GM18873 (cell line): ENCODE measurements at regions not wholly inside any gene's neighbourhood (a gene's known extent, or its start where the extent isn't known, plus 50 kb on each side); places are given as distances from the start of the nearest gene placed in this dataset.

Experiments
- ATAC-seq: cut with Tn5 transposase; IDR thresholded peaks from one replicate; pipeline ENCODE4 v1.9.1; 2021; ENCODE audit warnings: mild to moderate bottlenecking, moderate library complexity, moderate number of reproducible peaks; ENCODE audit not compliant: unreplicated experiment, low FRiP score

- no peak for ATAC-seq
These were observed 54.5 kb upstream of the VGLL3 start for GRCh38 chr3:87045473-87045872.

- ATAC-seq, result no peak
These were observed 53.9 kb upstream of the VGLL3 start for GRCh38 chr3:87044846-87045245.

GRCh38 chr3:87044409-87044808 lies 53.5 kb upstream of the VGLL3 start:
- ATAC-seq, result no peak

- ATAC-seq, result no peak
These were observed 50.2 kb upstream of the VGLL3 start for GRCh38 chr3:87041191-87041590.
